Epithelial cell of proximal tubule (primary cell): ENCODE measurements at regions not wholly inside any gene's neighbourhood (a gene's known extent, or its start where the extent isn't known, plus 50 kb on each side); places are given as distances from the start of the nearest gene placed in this dataset.

Experiments
- DNase-seq: peaks from one replicate; pipeline ENCODE4 v3.0.0-alpha.2; 2011; ENCODE audit warnings: low read depth
- H3K4me3 ChIP-seq: 2 replicates; pipeline ENCODE4 v1.5.1; 2011; ENCODE audit warnings: low read depth, mild to moderate bottlenecking, low read length
- TF ChIP-seq, protein P1 (sequence below): conservative IDR thresholded peaks from 2 replicates; pipeline ENCODE4 v1.5.1; 2012; ENCODE audit warnings: low read depth, mild to moderate bottlenecking, low read length

DNA sequence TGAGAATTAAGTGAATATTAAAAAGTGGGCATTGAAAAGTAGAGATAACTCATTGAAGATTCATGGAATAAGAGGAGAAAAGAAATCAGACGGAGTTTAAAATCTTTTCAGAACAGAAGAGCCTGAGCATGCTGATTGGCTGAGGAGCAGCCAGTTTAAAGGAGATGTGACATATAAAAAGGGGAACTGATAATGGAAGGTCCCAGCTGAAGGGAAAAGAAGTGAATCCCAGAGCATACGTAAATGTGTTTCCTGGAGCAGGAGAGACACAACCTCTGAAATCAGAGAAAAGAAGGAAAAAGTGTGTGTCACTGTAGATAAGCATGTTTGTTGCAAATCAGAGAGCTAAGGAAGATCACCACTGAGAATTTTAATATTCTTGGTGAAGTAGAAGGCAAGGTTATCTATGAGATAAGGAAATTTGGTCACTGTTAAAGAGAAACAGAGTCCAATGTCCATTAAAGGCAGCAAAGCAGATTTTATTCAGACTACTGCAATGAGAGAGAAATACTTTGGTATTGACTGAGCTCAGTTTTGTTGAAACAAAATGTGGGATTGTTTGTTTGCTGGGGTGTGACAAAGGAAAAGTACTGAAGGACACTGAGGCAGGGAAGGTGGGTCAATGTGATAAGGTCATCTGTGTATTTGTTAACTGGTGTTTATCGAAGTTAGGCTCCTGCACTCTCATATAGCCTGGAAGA is 84.6 kb upstream of the WDR72 start:
- TF ChIP-seq, protein P1, sequence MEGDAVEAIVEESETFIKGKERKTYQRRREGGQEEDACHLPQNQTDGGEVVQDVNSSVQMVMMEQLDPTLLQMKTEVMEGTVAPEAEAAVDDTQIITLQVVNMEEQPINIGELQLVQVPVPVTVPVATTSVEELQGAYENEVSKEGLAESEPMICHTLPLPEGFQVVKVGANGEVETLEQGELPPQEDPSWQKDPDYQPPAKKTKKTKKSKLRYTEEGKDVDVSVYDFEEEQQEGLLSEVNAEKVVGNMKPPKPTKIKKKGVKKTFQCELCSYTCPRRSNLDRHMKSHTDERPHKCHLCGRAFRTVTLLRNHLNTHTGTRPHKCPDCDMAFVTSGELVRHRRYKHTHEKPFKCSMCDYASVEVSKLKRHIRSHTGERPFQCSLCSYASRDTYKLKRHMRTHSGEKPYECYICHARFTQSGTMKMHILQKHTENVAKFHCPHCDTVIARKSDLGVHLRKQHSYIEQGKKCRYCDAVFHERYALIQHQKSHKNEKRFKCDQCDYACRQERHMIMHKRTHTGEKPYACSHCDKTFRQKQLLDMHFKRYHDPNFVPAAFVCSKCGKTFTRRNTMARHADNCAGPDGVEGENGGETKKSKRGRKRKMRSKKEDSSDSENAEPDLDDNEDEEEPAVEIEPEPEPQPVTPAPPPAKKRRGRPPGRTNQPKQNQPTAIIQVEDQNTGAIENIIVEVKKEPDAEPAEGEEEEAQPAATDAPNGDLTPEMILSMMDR = no peak
- no peak overlapping the region for H3K4me3 ChIP-seq
- no peak for DNase-seq

DNA sequence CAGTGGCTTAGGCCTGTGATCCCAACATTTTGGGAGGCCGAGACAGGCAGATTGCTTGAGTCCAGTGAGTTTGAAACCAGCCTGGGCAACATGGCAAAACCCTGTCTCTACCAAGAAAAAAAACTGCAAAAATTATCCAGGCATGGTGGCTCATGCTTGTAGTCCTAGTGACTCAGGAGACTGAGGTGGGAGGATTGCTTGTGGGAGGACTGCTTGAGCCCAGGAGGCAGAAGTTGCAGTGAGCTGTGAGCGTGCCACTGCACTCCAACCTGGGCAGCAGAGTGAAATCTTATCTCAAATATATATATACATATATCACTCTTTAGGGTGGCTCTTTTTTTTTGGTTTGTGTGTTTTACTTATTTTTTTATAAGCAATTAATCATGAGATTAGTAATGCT is 83.7 kb upstream of the WDR72 start:
- TF ChIP-seq, protein P1 = no peak
- DNase-seq = no peak

DNA sequence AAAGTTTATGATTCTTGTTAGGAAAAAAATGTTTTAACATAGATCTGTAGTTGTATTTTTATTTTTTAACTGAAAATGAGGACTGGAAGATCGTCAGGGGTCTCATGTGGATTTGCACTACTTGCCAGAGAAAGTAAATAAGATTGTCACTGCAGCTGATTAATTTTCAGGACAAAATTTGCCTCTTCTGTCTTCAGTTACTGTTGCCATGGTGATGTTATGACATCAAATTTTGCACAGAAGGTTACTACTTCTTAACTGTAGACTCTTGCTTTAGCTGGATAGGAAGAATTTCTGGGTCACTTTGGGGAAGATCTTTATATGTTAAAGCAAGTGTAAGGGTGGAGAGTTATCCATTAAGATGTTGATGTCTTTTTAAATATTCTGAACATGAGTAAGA is 82.2 kb upstream of the WDR72 start:
- DNase-seq = no peak
- no peak overlapping the region for H3K4me3 ChIP-seq
- TF ChIP-seq, protein P1 = no peak

More for the DNA sequence above, 83.7 kb upstream of the WDR72 start:
- H3K4me3 ChIP-seq = no peak overlapping the region

DNA sequence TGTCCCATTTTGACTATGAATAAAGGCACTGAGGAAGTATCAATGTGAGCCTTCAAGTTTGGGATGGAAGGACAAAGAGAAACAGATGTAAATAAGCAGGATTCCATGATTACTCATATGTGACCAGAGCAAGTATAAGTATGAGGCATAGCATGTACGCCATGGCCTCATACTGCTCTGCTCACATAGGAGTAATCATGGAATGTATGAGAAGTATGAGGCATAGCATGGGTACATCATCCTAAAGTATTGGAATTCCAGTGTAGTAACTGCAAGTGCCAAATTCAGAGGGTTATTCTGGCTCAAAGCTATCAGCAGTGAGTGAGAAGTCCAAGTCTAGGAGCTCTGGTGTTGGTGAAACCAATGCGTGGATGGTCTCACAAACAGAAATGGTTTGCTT is 81.2 kb upstream of the WDR72 start:
- DNase-seq = no peak
- TF ChIP-seq, protein P1 = no peak
- no peak overlapping the region for H3K4me3 ChIP-seq

DNA sequence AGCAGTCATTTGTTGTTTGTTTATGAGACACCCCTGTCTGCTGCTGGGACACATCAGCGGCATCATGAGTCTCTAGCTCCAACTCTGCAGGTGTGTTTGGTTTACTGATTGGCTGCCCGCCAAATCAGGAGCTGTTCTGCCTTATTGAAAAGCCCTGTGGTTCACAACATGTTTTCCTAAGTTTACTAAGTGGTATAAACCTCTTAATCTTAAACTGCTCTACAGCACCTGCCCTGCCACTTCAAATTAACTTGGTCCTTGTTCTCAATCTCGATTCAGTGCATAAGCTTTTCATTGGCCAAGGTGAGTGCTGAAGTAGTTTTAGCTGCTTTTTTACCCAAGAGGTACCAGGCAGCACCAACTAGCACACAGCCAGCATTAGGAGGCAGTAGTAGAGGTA is 77.8 kb upstream of the WDR72 start:
- TF ChIP-seq, protein P1 = no peak
- DNase-seq = no peak
- no peak overlapping the region for H3K4me3 ChIP-seq

DNA sequence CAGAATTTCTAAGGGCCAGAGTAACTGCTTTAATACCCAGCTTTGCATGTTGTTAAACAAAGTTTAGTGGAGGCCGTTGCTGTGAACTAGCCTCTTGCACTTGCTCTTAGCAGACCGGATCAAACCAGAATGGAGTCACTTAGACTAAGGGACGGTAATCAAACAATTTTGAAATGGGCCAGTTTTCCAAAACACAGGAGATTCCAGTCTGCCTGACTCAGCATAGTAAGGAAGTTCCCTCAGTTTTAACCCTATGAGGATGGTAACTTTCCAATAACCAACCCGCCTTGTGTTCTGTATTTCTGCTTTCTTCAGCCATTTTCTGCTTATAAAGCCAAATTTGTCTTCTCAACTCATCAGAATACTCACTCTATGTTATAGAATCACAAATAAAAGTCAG is 77.2 kb upstream of the WDR72 start:
- peak; percentile 46 for DNase-seq
- H3K4me3 ChIP-seq = no peak overlapping the region
- TF ChIP-seq, protein P1 = no peak

DNA sequence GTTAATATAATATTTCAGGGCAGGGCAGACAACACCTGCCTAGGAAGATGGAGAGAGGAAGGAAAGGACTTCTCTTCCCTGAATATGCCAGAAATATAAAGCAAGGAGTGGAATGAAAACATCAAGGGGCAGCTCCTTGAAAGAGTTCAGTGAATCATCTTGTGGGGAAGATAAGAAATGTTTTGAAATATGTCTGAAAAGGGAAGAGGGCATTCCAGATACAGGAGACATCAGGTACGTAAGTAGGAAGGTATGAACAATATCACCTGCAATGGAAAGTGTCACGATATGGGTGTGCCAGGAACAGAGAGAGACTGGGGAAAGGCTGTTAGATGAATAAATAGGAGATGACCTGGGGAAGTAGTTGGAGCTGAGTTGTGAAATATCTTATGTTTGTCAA is 75.8 kb upstream of the WDR72 start:
- TF ChIP-seq, protein P1 = no peak
- no peak overlapping the region for H3K4me3 ChIP-seq
- no peak for DNase-seq
